B cell (primary cell): ENCODE measurements at regions not wholly inside any gene's neighbourhood (a gene's known extent, or its start where the extent isn't known, plus 50 kb on each side); places are given as distances from the start of the nearest gene placed in this dataset.

Experiments used
- ATAC-seq: fragments of 200-7000 bp; cut with Tn5 transposase; one replicate; pipeline ENCODE4 v1.10.0; 2021; ENCODE audit warnings: low read depth, mild to moderate bottlenecking, moderate number of reproducible peaks, moderate library complexity
- CTCF ChIA-PET: fragments of 350-600 bp; sonication (Branson Sonifier 250); formaldehyde crosslinking; loops from one replicate; lab custom pipeline; 2021; ENCODE audit warnings: antibody characterized with exemption, inconsistent platforms; lab: Charles Lee
- POLR2A ChIA-PET: fragments of 350-600 bp; sonication (Branson Sonifier 250); formaldehyde crosslinking; loops from one replicate; lab custom pipeline; 2021; ENCODE audit warnings: antibody characterized with exemption; lab: Charles Lee
- DNase-seq: peaks from one replicate; pipeline ENCODE4 v3.0.0; 2013
- H2AFZ ChIP-seq: 2 replicates; pipeline ENCODE4 v1.6.1; 2012; ENCODE audit warnings: mild to moderate bottlenecking, low read depth, low read length; ENCODE audit not compliant: insufficient read depth, poor library complexity, severe bottlenecking
- H3K27ac ChIP-seq, 2 donors: 1 replicate in 1 of 2; 2 replicates in 1 of 2; pipeline ENCODE4 v1.5.1; 2012 to 2013; ENCODE audit warnings: low read length in 2 of 2, mild to moderate bottlenecking in 2 of 2, moderate library complexity in 1 of 2
- H3K27me3 ChIP-seq, 4 experiments: fragments of 200-600 bp in 1 of 4; sonication (generic) in 1 of 4; replicated peaks in 1 of 4; 1 replicate in 2 of 4; 2 replicates in 2 of 4; pipeline versions ENCODE4 v1.6.1 to v1.7.0; 2013 to 2016; ENCODE audit warnings: low read length in 3 of 4, mild to moderate bottlenecking in 2 of 4, mixed read lengths in 1 of 4, moderate library complexity in 1 of 4; ENCODE audit not compliant: insufficient read depth in 4 of 4, control insufficient read depth in 3 of 4; ENCODE audit errors: control extremely low read depth in 1 of 4
- H3K36me3 ChIP-seq, 2 experiments: replicated peaks in 1 of 2; 1 replicate in 1 of 2; 2 replicates in 1 of 2; pipeline versions ENCODE4 v1.6.1 to v1.7.1; 2013; ENCODE audit warnings: low read length in 1 of 2; ENCODE audit not compliant: insufficient read depth in 2 of 2, control insufficient read depth in 1 of 2; ENCODE audit errors: control extremely low read depth in 1 of 2, extremely low read depth in 1 of 2
- H3K4me1 ChIP-seq, 2 donors: fragments of 200-600 bp in 1 of 2; sonication (generic) in 1 of 2; 1 replicate in 1 of 2; 2 replicates in 1 of 2; pipeline versions ENCODE4 v1.5.1 to v1.6.1; 2013 to 2017; ENCODE audit warnings: low read length in 2 of 2; ENCODE audit not compliant: control insufficient read depth in 2 of 2, insufficient read depth in 2 of 2
- H3K4me2 ChIP-seq: replicated peaks from 2 replicates; pipeline ENCODE3; 2012; ENCODE audit warnings: mild to moderate bottlenecking, low read depth, low read length; ENCODE audit not compliant: poor library complexity, severe bottlenecking
- H3K4me3 ChIP-seq, 5 experiments: fragments of 200-600 bp in 1 of 5; sonication (generic) in 1 of 5; 1 replicate in 3 of 5; 2 replicates in 2 of 5; pipeline versions ENCODE4 v1.5.1 to v1.7.0; 2011 to 2016; ENCODE audit warnings: low read length in 4 of 5, mild to moderate bottlenecking in 4 of 5, low read depth in 2 of 5, control low read depth in 1 of 5, moderate library complexity in 1 of 5; ENCODE audit not compliant: insufficient read depth in 1 of 5; ENCODE audit errors: control extremely low read depth in 1 of 5, extremely low read depth in 1 of 5
- H3K79me2 ChIP-seq: fragments of 200-600 bp; sonication (generic); one replicate; pipeline ENCODE4 v1.6.0; 2016; ENCODE audit warnings: low read length; ENCODE audit not compliant: control insufficient read depth, insufficient read depth
- H3K9ac ChIP-seq: fragments of 200-600 bp; sonication (generic); 2 replicates; pipeline ENCODE4 v1.6.1; 2017; ENCODE audit warnings: mild to moderate bottlenecking, low read length, moderate library complexity
- H3K9me3 ChIP-seq, 3 donors: one replicate each; pipeline versions ENCODE4 v1.6.1 to v1.7.1; 2013; ENCODE audit warnings: low read length in 2 of 3; ENCODE audit not compliant: control insufficient read depth in 2 of 3, insufficient read depth in 1 of 3; ENCODE audit errors: control extremely low read depth in 1 of 3
- H4K20me1 ChIP-seq: 2 replicates; pipeline ENCODE4 v1.6.0; 2012; ENCODE audit warnings: mild to moderate bottlenecking, low read length; ENCODE audit not compliant: insufficient read depth, control insufficient read depth, poor library complexity, severe bottlenecking
- H3K27ac Mint-ChIP-seq: one replicate; pipeline ENCODE4 v1.8.0; 2021; ENCODE audit warnings: mixed read lengths
- H3K27me3 Mint-ChIP-seq: one replicate; pipeline ENCODE4 v1.8.0; 2021; ENCODE audit warnings: mixed read lengths
- H3K4me1 Mint-ChIP-seq: one replicate; pipeline ENCODE4 v1.8.0; 2021; ENCODE audit warnings: mixed read lengths
- H3K4me3 Mint-ChIP-seq: one replicate; pipeline ENCODE4 v1.8.0; 2021; ENCODE audit warnings: mixed read lengths
- H3K9me3 Mint-ChIP-seq: one replicate; pipeline ENCODE4 v1.8.0; 2022; ENCODE audit warnings: mixed read lengths; ENCODE audit not compliant: insufficient read depth
- EZH2 ChIP-seq: IDR thresholded peaks from 2 replicates; pipeline ENCODE4 v1.6.1; 2012; ENCODE audit warnings: borderline replicate concordance, low read depth, mild to moderate bottlenecking, moderate library complexity, low read length; ENCODE audit not compliant: insufficient read depth, poor library complexity, severe bottlenecking
- WGBS: methylation state at CpG from one replicate; pipeline ENCODE4 v1.1.5; 2013; ENCODE audit warnings: missing lambda C conversion rate; ENCODE audit not compliant: insufficient coverage; 5-methylcytosine and 5-hydroxymethylcytosine counted together
- intact Hi-C: fragments of 100-400 bp; cut with micrococcal nuclease; formaldehyde crosslinking; loops from one replicate; pipeline ENCODE4 v1.10.0; 2022
- TF ChIP-seq, protein P1 (sequence below): fragments of 200-600 bp; IDR thresholded peaks from one replicate; pipeline ENCODE4 v1.8.0; 2022; ENCODE audit warnings: antibody characterized with exemption, mild to moderate bottlenecking

DNA sequence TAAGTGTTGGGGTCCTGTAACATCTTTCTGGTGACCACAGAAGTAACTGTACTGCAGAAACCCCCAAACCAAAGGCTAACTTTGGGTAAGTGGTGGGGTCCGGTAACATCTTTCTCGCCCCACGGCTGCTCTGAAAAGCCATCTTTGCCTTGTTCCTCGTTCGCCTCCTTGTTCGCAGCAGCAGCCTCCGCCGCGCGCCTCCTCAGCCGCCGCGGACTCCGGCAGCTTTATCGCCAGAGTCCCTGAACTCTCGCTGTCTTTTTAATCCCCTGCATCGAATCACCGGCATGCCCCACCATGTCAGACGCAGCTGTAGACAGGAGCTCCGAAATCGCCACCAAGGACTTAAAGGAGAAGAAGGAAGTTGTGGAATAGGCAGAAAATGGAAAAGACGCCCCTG is 316.8 kb downstream of the TUSC7 start:
- Histone ChIP-seq H3K9me3 (peaks cover 0 to 4% (median 0%) of the 10 kb centered on the region in 3 donors), H3K36me3 (no peaks in the 10 kb centered on the region), H3K4me2 (no peak overlapping the region), H3K9ac (no peak overlapping the region), H4K20me1 (no peaks in the 10 kb centered on the region), H3K27me3 (no peaks in the 10 kb centered on the region), H2AFZ (no peak overlapping the region), H3K4me3 (no peak overlapping the region), H3K4me1 (no peaks in the 10 kb centered on the region), H3K27ac (no peak overlapping the region), H3K79me2 (no peaks in the 10 kb centered on the region)
- H3K4me3 Mint-ChIP-seq: no peak overlapping the region
- no peaks in the 10 kb centered on the region for H3K9me3 Mint-ChIP-seq
- whole genome bisulfite sequencing: 98% methylated on average over 22 of the region's 22 CpGs
- H3K27ac Mint-ChIP-seq: no peak overlapping the region
- POLR2A ChIA-PET: no interaction called here
- TF ChIP-seq EZH2: no peak
- TF ChIP-seq, protein P1, sequence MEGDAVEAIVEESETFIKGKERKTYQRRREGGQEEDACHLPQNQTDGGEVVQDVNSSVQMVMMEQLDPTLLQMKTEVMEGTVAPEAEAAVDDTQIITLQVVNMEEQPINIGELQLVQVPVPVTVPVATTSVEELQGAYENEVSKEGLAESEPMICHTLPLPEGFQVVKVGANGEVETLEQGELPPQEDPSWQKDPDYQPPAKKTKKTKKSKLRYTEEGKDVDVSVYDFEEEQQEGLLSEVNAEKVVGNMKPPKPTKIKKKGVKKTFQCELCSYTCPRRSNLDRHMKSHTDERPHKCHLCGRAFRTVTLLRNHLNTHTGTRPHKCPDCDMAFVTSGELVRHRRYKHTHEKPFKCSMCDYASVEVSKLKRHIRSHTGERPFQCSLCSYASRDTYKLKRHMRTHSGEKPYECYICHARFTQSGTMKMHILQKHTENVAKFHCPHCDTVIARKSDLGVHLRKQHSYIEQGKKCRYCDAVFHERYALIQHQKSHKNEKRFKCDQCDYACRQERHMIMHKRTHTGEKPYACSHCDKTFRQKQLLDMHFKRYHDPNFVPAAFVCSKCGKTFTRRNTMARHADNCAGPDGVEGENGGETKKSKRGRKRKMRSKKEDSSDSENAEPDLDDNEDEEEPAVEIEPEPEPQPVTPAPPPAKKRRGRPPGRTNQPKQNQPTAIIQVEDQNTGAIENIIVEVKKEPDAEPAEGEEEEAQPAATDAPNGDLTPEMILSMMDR: no peak
- CTCF ChIA-PET: no interaction called here
- ATAC-seq (no peak), DNase-seq (no peak)
- no peaks in the 10 kb centered on the region for H3K27me3 Mint-ChIP-seq
- intact Hi-C loops: no loop called here
- no peaks in the 10 kb centered on the region for H3K4me1 Mint-ChIP-seq

DNA sequence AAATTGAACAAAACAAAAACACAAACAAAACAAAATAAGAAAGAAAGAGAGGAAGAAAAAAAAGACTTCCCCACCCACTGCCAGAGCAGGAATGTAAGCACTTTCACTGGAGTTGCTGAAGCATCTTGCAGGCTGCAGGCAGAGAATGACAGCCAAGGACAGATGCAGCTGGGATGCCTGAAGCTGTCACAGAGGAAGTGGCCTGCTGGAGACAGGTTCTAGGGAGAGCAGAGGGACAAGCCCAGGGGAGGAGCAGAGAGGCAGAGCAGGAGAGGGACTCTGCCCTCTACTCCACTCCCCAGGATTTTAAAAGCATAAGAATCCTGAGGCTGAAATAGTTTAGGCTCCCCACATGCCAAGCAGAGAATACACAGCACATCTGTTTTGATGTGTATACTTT is 326.2 kb downstream of the TUSC7 start:
- POLR2A ChIA-PET: no interaction called here
- H2AFZ ChIP-seq: no peak overlapping the region
- DNase-seq (no peak), ATAC-seq (no peak)
- no peaks in the 10 kb centered on the region for H4K20me1 ChIP-seq
- H3K27me3 Mint-ChIP-seq: no peaks in the 10 kb centered on the region
- no peak overlapping the region for H3K4me2 ChIP-seq
- H3K27ac ChIP-seq: no peak overlapping the region
- peaks cover 0 to 1% (median 0%) of the 10 kb centered on the region in 3 donors for H3K9me3 ChIP-seq
- H3K4me3 Mint-ChIP-seq: no peak overlapping the region
- H3K36me3 ChIP-seq: no peaks in the 10 kb centered on the region
- TF ChIP-seq EZH2: no peak
- TF ChIP-seq, protein P1: no peak
- H3K4me1 Mint-ChIP-seq: peaks cover 12% of the 10 kb centered on the region
- H3K79me2 ChIP-seq: no peaks in the 10 kb centered on the region
- no peaks in the 10 kb centered on the region for H3K27me3 ChIP-seq
- intact Hi-C loops: no loop called here
- H3K27ac Mint-ChIP-seq: no peak overlapping the region
- no peak overlapping the region for H3K4me3 ChIP-seq
- H3K4me1 ChIP-seq: no peaks in the 10 kb centered on the region
- H3K9me3 Mint-ChIP-seq: no peaks in the 10 kb centered on the region
- CTCF ChIA-PET: no interaction called here
- H3K9ac ChIP-seq: no peak overlapping the region
